GM18499 (cell line): ENCODE measurements at regions not wholly inside any gene's neighbourhood (a gene's known extent, or its start where the extent isn't known, plus 50 kb on each side); places are given as distances from the start of the nearest gene placed in this dataset.
"Not testable (repeated sequence)": the region's sequence is repeated elsewhere in the genome, so short reads cannot be mapped to it uniquely, and the experiment has no call there.

Source experiments
- ATAC-seq: cut with Tn5 transposase; IDR thresholded peaks from one replicate; pipeline ENCODE4 v1.9.1; 2021; ENCODE audit warnings: moderate number of reproducible peaks; ENCODE audit not compliant: insufficient read depth, unreplicated experiment

DNA sequence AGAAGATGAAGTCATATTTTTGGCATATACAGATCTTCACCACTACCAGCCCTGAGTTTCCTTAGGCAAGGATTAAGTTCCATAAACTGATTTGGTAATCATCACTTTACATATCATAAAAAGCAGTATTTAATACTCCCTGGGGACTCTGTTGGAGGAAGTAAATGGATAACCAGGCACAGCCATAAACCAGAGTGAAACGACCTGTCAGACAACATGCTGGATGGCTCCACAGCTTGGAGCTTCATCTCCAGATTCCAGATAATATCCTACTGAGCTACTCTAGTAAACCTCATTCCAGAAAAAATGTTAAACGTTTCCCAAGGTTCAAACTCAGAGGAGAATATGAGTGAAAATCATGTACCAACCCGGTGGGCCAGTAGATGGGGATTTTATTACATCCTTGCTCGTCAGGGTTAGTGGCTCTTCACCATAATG, 109.2 kb downstream of the BASP1 start:
- no peak for ATAC-seq

DNA sequence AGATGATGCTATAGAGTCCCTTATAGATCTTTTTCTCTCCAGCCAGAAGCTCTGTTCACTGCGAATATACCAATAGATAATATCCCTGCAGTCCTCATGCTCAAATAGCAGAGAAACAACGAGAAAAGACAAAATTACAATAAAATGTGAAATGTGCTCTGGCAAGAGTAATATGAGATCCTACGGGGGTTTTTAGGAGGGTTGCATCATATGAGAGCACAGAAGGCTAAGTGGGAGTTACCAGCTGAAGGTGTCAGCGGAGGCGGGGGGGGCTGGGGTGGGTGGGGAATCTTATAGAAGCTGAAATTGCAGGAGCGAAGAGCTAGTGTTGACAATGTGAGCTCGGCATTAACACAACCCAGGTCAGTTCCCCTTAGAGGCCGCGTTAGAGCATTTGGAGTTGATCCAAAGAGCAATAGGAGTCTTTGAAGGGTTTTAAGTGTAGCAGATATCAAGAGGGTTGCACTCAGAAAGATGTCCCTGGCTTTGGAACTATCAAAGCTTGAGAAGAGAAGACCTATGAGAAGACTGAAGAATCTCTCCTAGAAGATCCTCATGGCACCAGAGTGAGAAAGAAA, 109.7 kb downstream of the BASP1 start:
- ATAC-seq, result no peak

DNA sequence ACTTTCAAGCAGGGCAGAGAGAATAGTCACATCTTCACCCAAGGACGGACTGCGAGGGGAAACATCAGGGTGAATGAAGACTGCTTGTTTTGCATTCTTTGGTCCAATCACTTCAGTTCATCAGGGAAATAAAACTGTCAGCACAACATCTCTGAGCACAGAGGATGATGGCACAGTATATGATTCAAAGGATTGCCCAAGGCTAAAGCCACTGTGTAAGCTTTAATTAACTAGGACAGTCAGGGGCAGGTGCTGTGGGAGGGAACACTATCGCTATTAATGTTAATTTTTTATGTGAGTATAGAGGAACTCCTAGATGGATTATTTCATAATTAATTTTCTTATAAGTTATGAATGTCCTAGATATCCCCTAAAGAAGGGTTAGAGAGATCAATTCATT, 112.1 kb downstream of the BASP1 start:
- ATAC-seq, result no peak

DNA sequence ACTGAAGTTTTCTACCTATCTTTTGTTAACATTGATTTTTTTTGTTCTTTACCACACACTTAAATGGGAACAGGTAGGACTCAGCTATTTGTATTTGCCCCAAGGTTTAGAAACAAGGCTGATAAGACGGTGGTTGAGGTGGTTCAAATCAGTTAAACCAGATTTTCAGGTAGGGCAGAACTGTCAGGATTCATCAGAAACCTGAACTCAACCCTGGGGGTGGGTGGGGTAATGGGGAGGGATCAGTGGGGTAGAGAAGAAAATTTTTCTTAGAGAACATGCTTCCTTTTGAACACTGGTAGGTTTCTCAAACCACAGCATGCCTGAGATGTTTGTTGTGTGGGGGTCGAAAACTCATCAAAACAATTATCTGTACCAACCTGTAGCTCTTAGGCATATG, 113.0 kb downstream of the BASP1 start:
- no peak for ATAC-seq

DNA sequence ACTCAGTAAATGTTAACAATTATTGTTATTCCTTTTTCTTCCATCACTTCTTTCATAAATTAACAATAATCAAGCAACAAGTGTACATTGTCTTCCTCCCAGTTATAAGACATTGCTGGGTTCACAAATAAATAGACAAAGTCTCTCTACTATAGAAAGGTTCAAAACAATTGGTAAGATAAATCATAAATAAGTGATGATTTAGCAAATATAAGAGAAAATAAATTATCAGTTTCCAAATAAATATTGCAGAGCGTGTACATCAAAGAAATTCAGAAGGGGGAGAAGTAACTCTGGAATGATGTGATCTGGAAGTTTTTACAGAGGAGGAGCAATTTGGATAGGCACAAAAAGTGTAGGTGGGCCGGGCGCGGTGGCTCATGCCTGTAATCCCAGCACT, 114.2 kb downstream of the BASP1 start:
- no peak for ATAC-seq

DNA sequence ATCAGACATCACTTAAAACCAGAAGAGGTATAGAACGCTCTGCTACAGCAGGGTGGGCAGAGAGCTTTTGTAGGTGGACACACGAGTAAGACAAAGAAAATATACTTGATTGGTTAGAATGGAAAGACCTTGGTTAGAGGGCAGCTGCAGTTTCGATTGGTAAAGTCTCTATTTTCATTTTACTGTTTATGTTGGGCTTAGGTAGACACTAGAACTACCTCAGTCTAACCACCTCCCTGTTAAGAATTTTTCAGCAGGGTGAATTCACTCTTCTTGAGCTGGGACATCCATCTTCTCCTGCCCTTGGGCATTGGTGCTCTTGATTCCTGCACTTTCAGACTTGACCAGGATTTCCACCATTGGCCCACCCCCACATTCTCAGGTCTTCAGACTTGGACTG, 116.3 kb downstream of the BASP1 start:
- no peak for ATAC-seq

DNA sequence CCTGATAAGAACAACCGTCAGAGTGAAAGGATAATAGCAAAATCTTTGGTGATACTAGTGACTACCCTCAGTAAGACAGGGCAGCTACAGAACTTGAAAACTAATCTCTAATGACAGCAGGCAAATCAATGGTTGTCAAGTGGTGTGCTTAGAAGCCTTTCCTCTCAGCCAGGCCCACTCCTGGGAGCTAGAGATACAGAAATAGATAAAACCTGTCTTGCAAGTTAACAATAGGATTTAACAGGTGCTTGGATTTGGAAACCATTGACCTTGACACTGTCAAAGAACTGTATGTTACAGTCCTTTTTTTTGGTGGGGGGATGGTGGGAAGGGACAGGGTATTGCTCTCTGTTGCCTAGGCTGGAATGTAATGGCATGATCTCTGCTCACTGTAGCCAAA, 118.6 kb downstream of the BASP1 start:
- ATAC-seq, result no peak

DNA sequence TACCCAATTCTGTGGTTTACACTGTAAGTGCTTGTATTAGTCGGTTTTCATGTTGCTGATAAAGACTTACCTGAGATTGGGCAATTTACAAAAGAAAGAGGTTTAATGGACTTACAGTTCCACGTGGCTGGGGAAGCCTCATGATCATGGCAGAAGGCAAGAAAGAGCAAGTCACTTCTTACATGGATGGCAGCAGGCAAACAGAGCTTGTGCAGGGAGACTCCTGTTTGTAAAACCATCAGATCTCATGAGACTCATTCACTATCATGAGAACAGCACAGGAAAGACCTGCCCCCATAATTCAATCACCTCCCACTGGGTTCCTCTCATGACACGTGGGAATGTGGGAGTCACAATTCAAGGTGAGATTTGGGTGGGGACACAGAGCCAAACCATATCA, 119.3 kb downstream of the BASP1 start:
- not testable (repeated sequence) for ATAC-seq

DNA sequence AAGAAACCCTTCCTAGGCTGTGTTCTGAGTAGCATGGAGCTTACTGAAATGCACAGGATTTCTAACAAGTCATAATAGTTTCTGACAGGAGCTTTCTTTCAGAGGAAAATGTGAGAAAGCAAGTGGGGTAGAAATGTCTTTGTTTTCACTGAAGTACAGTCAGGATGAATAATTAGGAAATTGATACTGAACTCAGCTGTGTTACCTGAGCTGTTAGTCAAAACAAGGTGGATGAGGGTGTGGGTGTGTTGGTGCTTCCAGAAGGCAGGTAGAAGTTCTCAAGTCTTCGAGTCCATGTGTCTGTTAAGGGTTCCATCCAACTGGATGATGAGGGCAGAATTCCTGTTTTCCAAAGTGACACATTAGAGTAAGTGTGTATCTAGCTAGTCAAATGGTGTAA, 122.4 kb downstream of the BASP1 start:
- ATAC-seq, result no peak

DNA sequence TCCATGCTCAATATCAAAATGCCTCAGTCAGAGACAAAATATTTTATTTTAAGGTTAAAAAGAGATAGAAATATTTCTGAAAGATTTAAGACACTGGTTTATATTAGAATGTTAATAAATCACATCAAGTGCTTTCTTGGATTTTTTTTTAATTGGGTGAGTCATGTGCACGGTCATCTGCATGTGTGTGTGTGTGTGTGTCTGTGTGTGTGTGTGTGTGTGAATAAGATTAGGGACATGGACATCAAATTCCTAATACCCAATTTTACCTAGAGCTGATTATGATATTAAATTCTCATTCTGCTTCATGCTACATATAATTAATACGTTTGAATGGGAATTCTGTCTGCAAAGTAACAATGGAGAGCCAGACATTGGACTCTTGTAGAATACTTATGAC, 122.9 kb downstream of the BASP1 start:
- no peak for ATAC-seq

DNA sequence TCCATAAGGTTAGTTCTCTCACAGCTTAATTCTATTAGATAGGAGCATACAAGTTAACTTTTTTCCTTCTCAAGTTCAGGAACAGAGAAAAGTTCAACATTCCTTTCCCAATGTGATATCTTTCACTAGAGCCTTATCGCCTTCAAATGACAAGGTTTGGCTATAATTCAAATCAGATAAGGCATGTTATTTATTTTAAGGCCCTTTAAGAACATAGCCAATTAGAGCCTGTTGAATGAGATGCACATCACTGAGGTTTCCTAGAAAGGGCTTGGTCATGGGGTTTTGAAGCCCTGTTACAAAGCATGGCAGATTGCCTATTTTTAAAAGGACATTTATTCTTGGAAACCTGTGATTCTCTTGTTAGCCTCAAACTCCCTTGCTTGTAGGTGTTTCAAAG, 123.4 kb downstream of the BASP1 start:
- ATAC-seq, result no peak

DNA sequence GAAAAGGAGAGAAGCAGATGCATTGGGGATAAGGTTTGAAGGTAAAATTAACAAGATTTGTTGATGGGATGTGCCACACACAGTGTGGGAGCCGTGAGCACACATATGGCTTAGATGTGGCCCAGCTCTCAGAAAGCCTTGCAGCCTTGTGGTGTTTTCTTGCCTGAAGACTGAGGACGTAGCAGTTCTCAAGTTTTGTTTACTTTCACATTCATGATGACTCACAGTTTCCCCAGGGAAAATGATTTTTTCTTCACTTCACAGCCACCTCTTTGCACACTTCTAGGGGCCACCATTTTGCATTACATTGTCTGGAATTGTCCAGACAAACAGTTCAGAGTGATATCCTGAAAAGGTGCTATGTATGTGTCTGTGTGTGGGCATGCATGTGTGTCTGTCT, 126.2 kb downstream of the BASP1 start:
- peak; percentile 87 for ATAC-seq

DNA sequence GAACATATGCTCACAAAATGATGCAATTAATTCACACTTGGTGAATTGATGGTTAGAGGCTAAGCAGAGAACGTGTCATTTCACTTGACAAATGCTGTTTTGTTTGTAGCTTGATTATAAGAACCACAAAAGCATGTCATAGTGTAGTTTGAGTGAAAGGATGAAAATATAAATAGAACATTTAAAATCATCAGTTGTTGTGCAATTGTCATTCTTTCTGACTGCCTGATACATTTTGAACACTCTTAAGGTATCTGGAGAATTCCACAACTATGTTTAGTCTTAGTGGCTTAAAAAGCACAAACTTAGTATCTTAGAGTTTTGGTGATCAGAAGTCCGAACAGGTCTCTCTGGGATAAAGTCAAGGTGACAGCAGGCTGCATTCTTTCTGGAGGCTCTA, 129.4 kb downstream of the BASP1 start:
- ATAC-seq, result no peak

DNA sequence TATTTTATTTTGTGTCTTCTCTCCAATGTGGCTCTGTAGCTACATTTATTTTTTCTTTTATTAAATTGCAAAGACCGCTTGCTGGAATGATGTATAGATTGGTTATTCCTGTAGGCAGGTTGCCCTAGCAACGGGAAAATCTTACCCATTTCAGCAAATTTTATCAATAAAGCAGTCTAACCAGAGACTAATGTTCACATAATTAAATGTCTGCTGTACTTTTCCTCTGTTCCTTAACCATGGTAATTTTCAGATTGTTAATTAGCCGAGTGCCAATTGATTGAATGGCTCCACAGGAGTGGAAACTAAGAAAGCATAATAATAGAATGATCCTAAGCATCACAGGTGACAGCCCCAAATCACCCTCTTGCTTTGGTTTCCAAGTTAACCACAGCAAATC, 134.8 kb downstream of the BASP1 start:
- no peak for ATAC-seq

DNA sequence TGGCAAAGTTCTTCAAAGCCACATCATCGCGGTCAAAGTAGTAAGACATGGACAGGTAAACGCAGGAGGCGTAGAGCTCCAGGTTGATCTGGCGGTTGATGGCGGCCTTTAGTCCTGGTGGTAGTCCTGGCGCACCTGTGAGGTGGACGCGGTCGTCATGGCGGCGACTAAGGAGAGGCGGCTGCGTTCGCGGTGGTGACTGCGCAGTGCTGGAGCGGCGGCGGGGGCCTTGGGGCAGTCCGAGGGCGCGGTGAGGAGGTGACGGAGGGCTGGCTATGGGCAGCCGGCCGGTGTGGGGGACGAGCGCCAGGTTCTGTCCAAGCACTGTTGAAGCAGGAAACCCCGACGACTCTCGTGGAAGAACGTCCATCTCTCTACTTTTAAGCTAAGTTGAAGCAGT, 136.8 kb downstream of the BASP1 start:
- no peak for ATAC-seq

DNA sequence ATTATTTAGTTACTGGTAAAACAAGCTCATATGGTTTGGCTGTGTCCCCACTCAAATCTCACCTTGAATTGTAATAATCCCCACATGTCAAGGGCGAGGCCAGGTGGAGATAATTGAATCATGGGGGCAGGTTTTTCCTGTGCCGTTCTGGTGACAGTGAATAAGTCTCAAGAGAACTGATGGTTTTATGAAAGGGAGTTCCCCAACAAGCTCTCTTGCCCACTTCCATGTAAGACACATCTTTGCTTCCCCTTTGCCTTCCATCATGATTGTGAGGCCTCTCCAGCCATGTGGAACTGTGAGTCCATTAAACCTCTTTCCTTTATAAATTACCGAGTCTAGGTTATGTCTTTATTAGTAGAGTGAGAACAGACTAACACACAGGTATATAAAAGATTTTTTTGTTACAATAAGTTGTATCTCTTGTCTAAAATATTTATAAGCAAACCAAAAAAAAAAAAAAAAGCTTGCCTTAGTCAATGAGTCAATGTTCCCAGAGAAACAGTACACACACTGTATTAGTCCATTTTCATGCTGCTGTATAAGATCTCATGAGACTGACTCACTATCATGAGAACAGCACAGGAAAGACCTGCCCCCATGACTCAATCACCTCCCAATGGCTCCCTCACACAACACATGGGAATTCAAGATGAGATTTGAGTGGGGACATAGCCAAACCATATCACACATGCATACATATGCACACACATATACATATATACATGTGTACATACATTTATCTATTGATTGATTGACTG, 138.3 kb downstream of the BASP1 start:
- no peak for ATAC-seq

DNA sequence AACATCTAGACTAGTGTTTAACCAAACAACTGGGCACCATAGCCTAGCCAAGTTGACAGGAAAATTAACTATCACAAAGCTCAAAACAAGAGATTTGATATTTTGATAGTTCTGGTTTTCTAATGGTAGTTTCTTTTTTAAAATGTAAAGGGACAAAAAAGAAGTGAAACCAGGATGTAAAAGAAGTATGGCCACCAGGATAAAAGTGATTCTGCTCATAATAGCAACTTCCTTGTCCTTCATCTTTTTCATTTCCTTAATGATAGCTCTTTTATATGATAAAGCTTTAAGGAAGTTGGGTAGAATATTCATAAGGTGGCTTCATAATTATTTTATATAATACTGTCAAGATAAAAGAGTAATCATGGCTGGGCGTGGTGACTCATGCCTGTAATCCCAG, 139.1 kb downstream of the BASP1 start:
- no peak for ATAC-seq

DNA sequence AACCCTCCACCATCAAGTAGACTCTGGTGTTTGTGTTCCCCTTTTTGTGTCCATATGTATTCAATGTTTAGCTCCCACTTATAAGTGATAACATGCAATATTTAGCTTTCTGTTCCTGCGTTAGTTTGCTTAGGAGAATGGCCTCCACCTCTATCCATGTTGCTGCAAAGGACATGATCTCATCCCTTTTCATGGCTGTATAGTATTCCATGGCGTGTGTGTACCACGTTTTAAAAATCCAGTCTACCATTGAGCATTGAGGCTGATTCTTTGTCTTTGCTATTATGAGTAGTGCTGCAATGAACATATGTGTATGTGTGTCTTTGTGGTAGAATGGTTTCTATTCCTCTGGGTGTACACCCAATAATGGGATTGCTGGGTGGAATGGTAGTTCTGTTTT, 140.1 kb downstream of the BASP1 start:
- no peak for ATAC-seq

DNA sequence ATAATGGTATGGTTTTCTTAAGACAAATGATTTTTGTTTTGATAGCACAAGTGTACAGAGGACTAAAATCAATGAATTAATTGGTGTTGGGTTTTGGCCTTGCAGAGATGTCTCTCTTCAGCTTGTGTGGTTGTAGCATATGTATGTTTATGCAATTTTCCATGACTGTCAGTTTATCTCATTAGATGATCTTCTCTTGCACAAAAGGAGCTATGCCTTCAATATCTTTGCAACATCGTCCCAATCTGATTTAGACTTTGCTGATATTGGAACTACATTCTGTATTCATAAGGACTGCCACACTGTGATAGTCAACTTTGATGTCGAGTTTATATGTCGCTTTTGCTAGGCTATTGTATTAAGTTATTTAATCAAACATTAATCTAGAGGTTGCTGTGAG, 140.0 kb upstream of the TAF11L2 start:
- ATAC-seq, result no peak

DNA sequence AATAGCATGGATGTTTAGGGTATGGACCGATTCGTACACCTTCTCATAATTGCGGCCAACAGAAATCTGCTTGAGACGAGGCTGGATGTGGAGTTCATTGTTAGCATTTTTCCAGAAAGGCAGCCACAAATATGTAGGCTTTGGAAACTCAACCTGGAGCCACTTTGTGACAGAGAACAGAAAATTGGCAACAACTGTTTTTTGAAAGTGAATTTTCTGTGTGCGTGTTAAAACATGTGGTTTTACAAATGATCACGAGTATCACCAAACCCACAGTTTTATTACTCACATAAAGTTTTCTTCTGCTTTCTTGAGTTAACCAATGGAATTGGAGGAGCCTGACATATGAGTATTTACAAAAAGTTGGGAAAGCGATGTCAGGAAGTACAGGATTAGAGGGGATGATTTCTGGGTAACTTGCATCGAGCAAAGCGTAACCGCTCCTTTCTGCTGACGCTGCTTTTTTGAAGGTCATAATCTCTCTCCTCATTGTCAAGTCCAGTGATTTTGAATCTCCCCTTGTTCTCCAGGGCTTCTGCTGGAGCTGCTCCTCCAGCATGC, 138.5 kb upstream of the TAF11L2 start:
- no peak for ATAC-seq

DNA sequence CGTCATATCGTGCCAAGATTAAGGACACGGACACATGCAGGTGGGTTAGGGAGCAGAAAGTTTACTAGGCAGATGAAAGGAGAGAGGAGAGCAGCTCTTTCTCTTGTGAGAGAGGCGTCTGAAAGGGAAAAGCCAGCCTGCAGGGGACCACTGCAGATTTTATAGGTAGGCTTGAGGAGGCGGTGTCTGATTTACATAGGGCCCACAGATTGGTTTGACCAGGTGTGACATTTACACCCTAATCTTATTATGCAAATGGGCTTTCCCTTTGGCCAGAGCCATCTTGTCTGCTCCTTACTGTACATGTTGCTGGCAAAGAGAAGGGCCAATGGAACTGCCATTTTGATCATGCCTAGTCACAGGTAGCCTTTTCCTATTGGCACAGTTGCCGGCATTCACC, 137.2 kb upstream of the TAF11L2 start:
- no peak for ATAC-seq

DNA sequence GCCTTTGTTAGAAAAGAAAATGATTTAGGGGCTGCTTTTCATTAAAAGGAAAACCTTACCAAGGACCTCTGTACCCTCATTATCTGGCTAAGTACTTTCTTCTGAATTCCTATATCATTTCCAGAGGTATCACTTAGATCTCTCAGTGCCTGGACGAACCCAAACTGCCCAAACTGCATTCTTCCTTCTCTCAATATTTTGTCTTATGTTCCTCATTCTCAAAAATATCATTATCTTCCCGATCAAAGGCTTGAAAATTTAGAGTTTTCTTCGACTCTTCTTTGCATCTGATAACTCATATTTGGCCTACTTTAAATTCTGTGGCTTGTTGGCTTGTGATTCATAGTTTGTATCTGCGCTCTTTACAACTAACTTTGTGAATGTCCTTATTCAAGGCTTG, 136.7 kb upstream of the TAF11L2 start:
- ATAC-seq, result no peak
